HCT116 (cell line): ENCODE measurements at regions not wholly inside any gene's neighbourhood (a gene's known extent, or its start where the extent isn't known, plus 50 kb on each side); places are given as distances from the start of the nearest gene placed in this dataset.

ENCODE experiments used
- ATAC-seq: fragments of 200-7000 bp; cut with Tn5 transposase; 2 replicates; pipeline ENCODE4 v1.9.1; 2020; ENCODE audit warnings: mild to moderate bottlenecking, moderate library complexity
- BruUV-seq: library from RNA; stranded (reverse); fragments of 400-500 nt; replicated peaks from 2 replicates; lab custom pipeline; 2021; lab: Mats Ljungman, UMichigan
- CTCF ChIA-PET: fragments of 300-600 bp; sonication (Branson Sonifier 250); formaldehyde crosslinking; loops from one replicate; lab custom pipeline; 2021; ENCODE audit warnings: antibody characterized with exemption; lab: Charles Lee
- POLR2A ChIA-PET: fragments of 300-600, 350-600 bp; sonication (Branson Sonifier 250); formaldehyde crosslinking; loops from one replicate; lab custom pipeline; 2021; ENCODE audit warnings: antibody characterized with exemption; lab: Charles Lee
- RAD21 ChIA-PET, 2 experiments: fragments of 300-600 bp; sonication (Branson Sonifier 250); formaldehyde crosslinking; loops; one replicate each; lab custom pipeline; 2023; ENCODE audit warnings: low total read pairs in 2 of 2; ENCODE audit not compliant: uncharacterized antibody in 2 of 2, unreplicated experiment in 2 of 2, low non-redundant PET in 1 of 2; lab: Charles Lee
- DNase-seq: peaks from one replicate; pipeline ENCODE4 v3.0.0-alpha.2; 2010; ENCODE audit warnings: low read depth, low spot score
- H2AFZ ChIP-seq: fragments of 200-600 bp; shearing (Covaris generic), sonication (generic); 2 replicates; pipeline ENCODE4 v1.6.1; 2017; ENCODE audit warnings: low read depth, mixed run types, mixed read lengths, antibody characterized with exemption, low read length; ENCODE audit not compliant: poor library complexity, severe bottlenecking
- H3K27ac ChIP-seq: 2 replicates; pipeline ENCODE4 v1.5.1; 2012; ENCODE audit warnings: low read depth, low read length
- H3K27me3 ChIP-seq: fragments of 200-600 bp; sonication (generic); 2 replicates; pipeline ENCODE4 v1.6.1; 2016; ENCODE audit warnings: mixed run types, low read length, mixed read lengths; ENCODE audit not compliant: insufficient read depth
- H3K36me3 ChIP-seq, 2 experiments: fragments of 200-500 bp in 1 of 2; fragments of 200-600 bp in 1 of 2; sonication (Bioruptor generic) in 1 of 2; sonication (generic) in 1 of 2; 2 replicates each; pipeline versions ENCODE4 v1.5.1 to v1.6.1; 2014 to 2016; ENCODE audit warnings: low read length in 2 of 2, inconsistent platforms in 1 of 2, mixed read lengths in 1 of 2, mixed run types in 1 of 2; ENCODE audit not compliant: insufficient read depth in 2 of 2, control insufficient read depth in 1 of 2
- H3K4me1 ChIP-seq, 2 experiments: fragments of 200-600 bp in 1 of 2; sonication (generic) in 1 of 2; 2 replicates each; pipeline versions ENCODE4 v1.5.1 to v1.6.1; 2012 to 2017; ENCODE audit warnings: low read length in 2 of 2, inconsistent platforms in 1 of 2, mild to moderate bottlenecking in 1 of 2, mixed read lengths in 1 of 2, mixed run types in 1 of 2, moderate library complexity in 1 of 2; ENCODE audit not compliant: insufficient read depth in 2 of 2, control insufficient read depth in 1 of 2
- H3K4me2 ChIP-seq: fragments of 200-600 bp; sonication (generic); 2 replicates; pipeline ENCODE4 v1.6.1; 2017; ENCODE audit warnings: mixed run types, low read length, mixed read lengths
- H3K4me3 ChIP-seq, 2 experiments: fragments of 200-600 bp in 1 of 2; sonication (generic) in 1 of 2; replicated peaks in 1 of 2; 2 replicates each; pipeline ENCODE4 v1.5.1; 2011 to 2016; ENCODE audit warnings: low read length in 2 of 2, control low read depth in 1 of 2, low read depth in 1 of 2, mild to moderate bottlenecking in 1 of 2, mixed read lengths in 1 of 2, mixed run types in 1 of 2
- H3K79me2 ChIP-seq: fragments of 200-600 bp; sonication (generic); 2 replicates; pipeline ENCODE4 v1.6.1; 2017; ENCODE audit warnings: mild to moderate bottlenecking, mixed run types, low read length, moderate library complexity, mixed read lengths; ENCODE audit not compliant: insufficient read depth
- H3K9ac ChIP-seq: fragments of 200-600 bp; sonication (generic); 2 replicates; pipeline ENCODE4 v1.6.1; 2016; ENCODE audit warnings: low read length, mixed read lengths
- H3K9me2 ChIP-seq: fragments of 200-600 bp; sonication (generic), shearing (Covaris generic); 2 replicates; pipeline ENCODE4 v1.6.1; 2017; ENCODE audit warnings: mixed run types, mild to moderate bottlenecking, moderate library complexity; ENCODE audit not compliant: insufficient read depth
- H3K9me3 ChIP-seq, 2 experiments: fragments of 200-500 bp in 1 of 2; fragments of 200-600 bp in 1 of 2; sonication (Bioruptor generic) in 1 of 2; sonication (generic) in 1 of 2; 2 replicates each; pipeline ENCODE4 v1.6.1; 2014 to 2017; ENCODE audit warnings: low read length in 2 of 2, mixed read lengths in 2 of 2, inconsistent platforms in 1 of 2, low read depth in 1 of 2, mild to moderate bottlenecking in 1 of 2, mixed run types in 1 of 2, moderate library complexity in 1 of 2; ENCODE audit not compliant: control insufficient read depth in 1 of 2, insufficient read depth in 1 of 2
- H4K20me1 ChIP-seq: fragments of 200-600 bp; sonication (generic), shearing (Covaris generic); 2 replicates; pipeline ENCODE4 v1.6.1; 2017; ENCODE audit warnings: mixed run types, mild to moderate bottlenecking, moderate library complexity; ENCODE audit not compliant: insufficient read depth
- ELF1 ChIP-seq: IDR thresholded peaks from 2 replicates; pipeline ENCODE4 v1.6.1; 2012; ENCODE audit warnings: low read depth, borderline replicate concordance
- MAX ChIP-seq: IDR thresholded peaks from 2 replicates; pipeline ENCODE4 v1.6.1; 2012
- REST ChIP-seq: IDR thresholded peaks from 2 replicates; pipeline ENCODE4 v1.6.1; 2012; ENCODE audit warnings: low read depth
- SIN3A ChIP-seq: IDR thresholded peaks from 2 replicates; pipeline ENCODE4 v1.6.1; 2012; ENCODE audit warnings: low read depth
- SP1 ChIP-seq: IDR thresholded peaks from 2 replicates; pipeline ENCODE4 v1.6.1; 2012; ENCODE audit warnings: low read depth
- YY1 ChIP-seq: IDR thresholded peaks from 2 replicates; pipeline ENCODE4 v1.6.1; 2011; ENCODE audit warnings: low read length, low read depth, moderate library complexity, mild to moderate bottlenecking; ENCODE audit not compliant: insufficient replicate concordance; ENCODE audit errors: extremely low read depth
- ZNF274 ChIP-seq: fragments of 200-500 bp; sonication (Bioruptor generic); IDR thresholded peaks from 2 replicates; pipeline ENCODE4 v1.6.1; 2014; ENCODE audit warnings: mild to moderate bottlenecking, low read depth, low read length, inconsistent platforms
- intact Hi-C: fragments of 100-400 bp; cut with micrococcal nuclease; formaldehyde crosslinking; loops from 2 replicates; pipeline ENCODE4 v1.10.0; 2022
- TF ChIP-seq, protein P1 (sequence below): IDR thresholded peaks from 2 replicates; pipeline ENCODE4 v1.6.1; 2012

GRCh38 chr5:174984863-174985262, 260.5 kb downstream of the MSX2 start:
- ATAC-seq: no peak
- Histone ChIP-seq H3K4me1 (no peaks in the 10 kb centered on the region; a peak in 1 of 4 replicates), H4K20me1 (no peaks in the 10 kb centered on the region)
- TF ChIP-seq ZNF274 (no peak), YY1 (no peak), ELF1 (no peak), MAX (no peak), REST (no peak), SIN3A (no peak), SP1 (no peak)
- TF ChIP-seq, protein P1, sequence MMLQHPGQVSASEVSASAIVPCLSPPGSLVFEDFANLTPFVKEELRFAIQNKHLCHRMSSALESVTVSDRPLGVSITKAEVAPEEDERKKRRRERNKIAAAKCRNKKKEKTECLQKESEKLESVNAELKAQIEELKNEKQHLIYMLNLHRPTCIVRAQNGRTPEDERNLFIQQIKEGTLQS: no peak
- TF ChIP-seq, all 23 proteins: peak for 0
- Histone ChIP-seq H3K4me2 (no peak overlapping the region), H3K9ac (no peak overlapping the region), H2AFZ (no peak overlapping the region), H3K4me3 (no peak overlapping the region), H3K27ac (no peak overlapping the region), H3K9me2 (no peaks in the 10 kb centered on the region), H3K79me2 (no peaks in the 10 kb centered on the region), H3K9me3 (no peaks in the 10 kb centered on the region), H3K36me3 (no peaks in the 10 kb centered on the region), H3K27me3 (no peaks in the 10 kb centered on the region; the same call in 1 of the 2 replicates)
- intact Hi-C loops: no loop called here
- DNase-seq: no peak
- ChIA-PET CTCF (no interaction called here), POLR2A (no interaction called here), RAD21 (no interaction called here)
- no TSS peak for BruUV-seq
